ENCODE measurements at regions not wholly inside any gene's neighbourhood (a gene's known extent, or its start where the extent isn't known, plus 50 kb on each side); places are given as distances from the start of the nearest gene placed in this dataset.

GRCh38 chr4:180898305-180898704 is 1344.9 kb upstream of the TENM3 start:
- Mint-ChIP-seq H3K27ac (no peak overlapping the region), H3K4me1 (no peaks in the 10 kb centered on the region), H3K27me3 (ENCODE audit: low read depth) (no peaks in the 10 kb centered on the region), H3K4me3 (no peak overlapping the region), H3K9me3 (no peaks in the 10 kb centered on the region), H3K36me3 (ENCODE audit: low read depth) (no peaks in the 10 kb centered on the region)
- TF ChIP-seq, protein P1, sequence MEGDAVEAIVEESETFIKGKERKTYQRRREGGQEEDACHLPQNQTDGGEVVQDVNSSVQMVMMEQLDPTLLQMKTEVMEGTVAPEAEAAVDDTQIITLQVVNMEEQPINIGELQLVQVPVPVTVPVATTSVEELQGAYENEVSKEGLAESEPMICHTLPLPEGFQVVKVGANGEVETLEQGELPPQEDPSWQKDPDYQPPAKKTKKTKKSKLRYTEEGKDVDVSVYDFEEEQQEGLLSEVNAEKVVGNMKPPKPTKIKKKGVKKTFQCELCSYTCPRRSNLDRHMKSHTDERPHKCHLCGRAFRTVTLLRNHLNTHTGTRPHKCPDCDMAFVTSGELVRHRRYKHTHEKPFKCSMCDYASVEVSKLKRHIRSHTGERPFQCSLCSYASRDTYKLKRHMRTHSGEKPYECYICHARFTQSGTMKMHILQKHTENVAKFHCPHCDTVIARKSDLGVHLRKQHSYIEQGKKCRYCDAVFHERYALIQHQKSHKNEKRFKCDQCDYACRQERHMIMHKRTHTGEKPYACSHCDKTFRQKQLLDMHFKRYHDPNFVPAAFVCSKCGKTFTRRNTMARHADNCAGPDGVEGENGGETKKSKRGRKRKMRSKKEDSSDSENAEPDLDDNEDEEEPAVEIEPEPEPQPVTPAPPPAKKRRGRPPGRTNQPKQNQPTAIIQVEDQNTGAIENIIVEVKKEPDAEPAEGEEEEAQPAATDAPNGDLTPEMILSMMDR (IDR thresholded peaks at IDR 0.05; ENCODE audit: unreplicated experiment in 3 of 3) = no peak

- TF ChIP-seq, protein P1 (IDR thresholded peaks at IDR 0.05; ENCODE audit: unreplicated experiment in 3 of 3) = no peak
- Mint-ChIP-seq H3K9me3 (no peaks in the 10 kb centered on the region), H3K27ac (no peak overlapping the region), H3K4me1 (no peaks in the 10 kb centered on the region), H3K36me3 (ENCODE audit: low read depth) (no peaks in the 10 kb centered on the region), H3K27me3 (ENCODE audit: low read depth) (no peaks in the 10 kb centered on the region), H3K4me3 (no peak overlapping the region)
Observed at GRCh38 chr4:180900781-180901180, 1342.4 kb upstream of the TENM3 start.

- TF ChIP-seq, protein P1 (IDR thresholded peaks at IDR 0.05; ENCODE audit: unreplicated experiment in 3 of 3) = no peak
- H3K27me3 Mint-ChIP-seq (ENCODE audit: low read depth) = no peaks in the 10 kb centered on the region
- H3K4me1 Mint-ChIP-seq = no peaks in the 10 kb centered on the region
- no peaks in the 10 kb centered on the region for H3K36me3 Mint-ChIP-seq (ENCODE audit: low read depth)
- H3K27ac Mint-ChIP-seq = no peak overlapping the region
- no peaks in the 10 kb centered on the region for H3K9me3 Mint-ChIP-seq
- H3K4me3 Mint-ChIP-seq = no peak overlapping the region
Observed at GRCh38 chr4:180909279-180909678, 1333.9 kb upstream of the TENM3 start.

GRCh38 chr4:180913750-180914149 is 1329.5 kb upstream of the TENM3 start:
- no peaks in the 10 kb centered on the region for H3K9me3 Mint-ChIP-seq
- no peaks in the 10 kb centered on the region for H3K27me3 Mint-ChIP-seq (ENCODE audit: low read depth)
- no peaks in the 10 kb centered on the region for H3K4me1 Mint-ChIP-seq
- no peaks in the 10 kb centered on the region for H3K36me3 Mint-ChIP-seq (ENCODE audit: low read depth)
- no peak overlapping the region for H3K27ac Mint-ChIP-seq
- H3K4me3 Mint-ChIP-seq = no peak overlapping the region
- TF ChIP-seq, protein P1 (IDR thresholded peaks at IDR 0.05; ENCODE audit: unreplicated experiment in 3 of 3) = no peak

- TF ChIP-seq, protein P1 (IDR thresholded peaks at IDR 0.05; ENCODE audit: unreplicated experiment in 3 of 3) = no peak
- no peak overlapping the region for H3K27ac Mint-ChIP-seq
- no peaks in the 10 kb centered on the region for H3K36me3 Mint-ChIP-seq (ENCODE audit: low read depth)
- no peaks in the 10 kb centered on the region for H3K27me3 Mint-ChIP-seq (ENCODE audit: low read depth)
- no peak overlapping the region for H3K4me3 Mint-ChIP-seq
- H3K4me1 Mint-ChIP-seq = no peaks in the 10 kb centered on the region
- H3K9me3 Mint-ChIP-seq = no peaks in the 10 kb centered on the region
Observed at GRCh38 chr4:180923486-180923885, 1319.7 kb upstream of the TENM3 start.

DNA sequence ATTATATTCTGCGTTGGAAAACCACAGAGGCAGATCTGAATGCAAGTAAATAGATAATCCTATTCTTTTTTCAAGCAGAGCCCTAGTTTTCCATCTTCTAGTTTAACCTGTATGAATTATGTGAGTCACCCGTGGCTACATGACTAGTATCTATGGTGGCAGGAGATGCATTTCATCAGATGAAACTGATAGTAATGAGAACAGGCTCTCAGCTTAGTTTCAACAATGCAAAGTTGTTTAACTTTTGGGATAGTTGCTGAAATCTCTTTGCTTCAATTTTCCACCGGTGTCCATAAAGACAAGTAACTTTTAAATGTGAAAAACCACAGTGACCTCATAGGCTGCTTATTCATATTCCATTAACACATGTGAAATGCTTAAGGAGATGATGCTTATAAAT is 1317.4 kb upstream of the TENM3 start:
- TF ChIP-seq, protein P1 (IDR thresholded peaks at IDR 0.05; ENCODE audit: unreplicated experiment in 3 of 3) = no peak
- Mint-ChIP-seq H3K36me3 (ENCODE audit: low read depth) (no peaks in the 10 kb centered on the region), H3K9me3 (no peaks in the 10 kb centered on the region), H3K4me1 (no peaks in the 10 kb centered on the region), H3K4me3 (no peak overlapping the region), H3K27me3 (ENCODE audit: low read depth) (no peaks in the 10 kb centered on the region), H3K27ac (no peak overlapping the region)
